H1 (cell line): ENCODE measurements at regions not wholly inside any gene's neighbourhood (a gene's known extent, or its start where the extent isn't known, plus 50 kb on each side); places are given as distances from the start of the nearest gene placed in this dataset.
A peak's percentile ranks its signal among the peaks of the same experiment; 100 is the strongest.

ENCODE experiments used
- CTCF ChIA-PET: fragments of 300-600 bp; sonication (Branson Sonifier 250); formaldehyde crosslinking; loops from one replicate; lab custom pipeline; 2021; ENCODE audit not compliant: partially characterized antibody; lab: Charles Lee
- POLR2A ChIA-PET: fragments of 300-600 bp; sonication (Branson Sonifier 250); formaldehyde crosslinking; loops from one replicate; lab custom pipeline; 2021; ENCODE audit warnings: inconsistent platforms; ENCODE audit not compliant: partially characterized antibody; lab: Charles Lee
- DNase-seq, 2 experiments: peaks; one replicate each; pipeline versions ENCODE4 v3.0.0 to v3.0.0-alpha.2; 2010 to 2022; ENCODE audit warnings: low spot score in 2 of 2, low read depth in 1 of 2, mixed read lengths in 1 of 2
- FAIRE-seq: peaks from 2 replicates; lab custom pipeline; 2011; peaks lifted over from hg19 to GRCh38; lab: Jason Lieb, UNC
- H2AFZ ChIP-seq: 2 replicates; pipeline ENCODE4 v1.8.1; 2012; ENCODE audit warnings: low read length, inconsistent platforms
- H2AK5ac ChIP-seq: 2 replicates; pipeline ENCODE4 v1.6.1; 2013; ENCODE audit warnings: low read depth, low read length
- H2BK120ac ChIP-seq: replicated peaks from 2 replicates; pipeline ENCODE3; 2013; ENCODE audit warnings: low read depth, low read length, inconsistent platforms
- H2BK12ac ChIP-seq: 2 replicates; pipeline ENCODE4 v1.6.1; 2013; ENCODE audit warnings: low read depth, low read length
- H2BK15ac ChIP-seq: 2 replicates; pipeline ENCODE4 v1.6.1; 2013; ENCODE audit warnings: low read length
- H2BK20ac ChIP-seq: 2 replicates; pipeline ENCODE4 v1.6.1; 2013; ENCODE audit warnings: low read length
- H2BK5ac ChIP-seq: 2 replicates; pipeline ENCODE4 v1.6.1; 2013; ENCODE audit warnings: low read depth, low read length
- H3K14ac ChIP-seq: 2 replicates; pipeline ENCODE4 v1.6.1; 2013; ENCODE audit warnings: inconsistent platforms; ENCODE audit not compliant: insufficient read length
- H3K18ac ChIP-seq: 2 replicates; pipeline ENCODE4 v1.6.1; 2013; ENCODE audit warnings: low read length; ENCODE audit errors: extremely low read depth
- H3K23ac ChIP-seq: 2 replicates; pipeline ENCODE4 v1.6.1; 2013; ENCODE audit warnings: inconsistent platforms; ENCODE audit not compliant: insufficient read length
- H3K23me2 ChIP-seq: 2 replicates; pipeline ENCODE4 v1.6.1; 2013; ENCODE audit warnings: low read depth, low read length
- H3K27ac ChIP-seq: 2 replicates; pipeline ENCODE4 v1.6.1; 2011; ENCODE audit warnings: low read depth, low read length, inconsistent platforms
- H3K27me3 ChIP-seq, 4 experiments: replicated peaks in 1 of 4; 1 replicate in 1 of 4; 2 replicates in 3 of 4; pipeline versions ENCODE4 v1.6.1 to v1.8.1; 2011 to 2013; ENCODE audit warnings: low read length in 3 of 4, mild to moderate bottlenecking in 3 of 4, inconsistent platforms in 2 of 4, mixed read lengths in 2 of 4, moderate library complexity in 1 of 4; ENCODE audit not compliant: control insufficient read depth in 3 of 4, insufficient read depth in 3 of 4; ENCODE audit errors: extremely low read depth in 1 of 4
- H3K36me3 ChIP-seq, 4 experiments: 2 replicates each; pipeline versions ENCODE4 v1.6.1 to v1.8.1; 2011 to 2013; ENCODE audit warnings: mild to moderate bottlenecking in 4 of 4, low read length in 3 of 4, moderate library complexity in 2 of 4, control low read depth in 1 of 4, inconsistent platforms in 1 of 4; ENCODE audit not compliant: insufficient read depth in 4 of 4, control insufficient read depth in 2 of 4
- H3K4ac ChIP-seq: replicated peaks from 2 replicates; pipeline ENCODE3; 2013; ENCODE audit warnings: low read length, low read depth, mixed read lengths, inconsistent platforms; ENCODE audit not compliant: insufficient read length
- H3K4me1 ChIP-seq, 4 experiments: replicated peaks in 1 of 4; 1 replicate in 1 of 4; 2 replicates in 3 of 4; pipeline versions ENCODE4 v1.6.1 to v1.8.1; 2011 to 2013; ENCODE audit warnings: low read length in 3 of 4, inconsistent platforms in 2 of 4, mixed read lengths in 1 of 4; ENCODE audit not compliant: insufficient read depth in 4 of 4, control insufficient read depth in 3 of 4
- H3K4me2 ChIP-seq, 2 experiments: 2 replicates each; pipeline versions ENCODE4 v1.6.1 to v1.8.1; 2011 to 2013; ENCODE audit warnings: low read depth in 2 of 2, low read length in 2 of 2, control low read depth in 1 of 2, inconsistent platforms in 1 of 2, mild to moderate bottlenecking in 1 of 2; ENCODE audit not compliant: insufficient read depth in 1 of 2
- H3K4me3 ChIP-seq, 4 experiments: fragments of 200-600, 300-600 bp in 1 of 4; sonication (generic), shearing (Covaris generic), sonication (Bioruptor Twin) in 1 of 4; 2 replicates each; pipeline versions ENCODE4 v1.5.1 to v1.8.1; 2011 to 2016; ENCODE audit warnings: low read length in 4 of 4, low read depth in 3 of 4, control low read depth in 2 of 4, inconsistent platforms in 2 of 4, mild to moderate bottlenecking in 2 of 4, mixed read lengths in 1 of 4, moderate library complexity in 1 of 4; ENCODE audit not compliant: insufficient read depth in 2 of 4; ENCODE audit errors: extremely low read depth in 1 of 4
- H3K56ac ChIP-seq: replicated peaks from 2 replicates; pipeline ENCODE3; 2013; ENCODE audit warnings: low read depth, mild to moderate bottlenecking, mixed read lengths, low read length, inconsistent platforms; ENCODE audit not compliant: insufficient read length
- H3K79me1 ChIP-seq: 2 replicates; pipeline ENCODE4 v1.6.1; 2013; ENCODE audit warnings: low read depth, low read length, control low read depth
- H3K79me2 ChIP-seq, 2 experiments: 2 replicates each; pipeline versions ENCODE4 v1.6.1 to v1.8.1; 2012 to 2013; ENCODE audit warnings: low read length in 2 of 2, mild to moderate bottlenecking in 2 of 2, inconsistent platforms in 1 of 2; ENCODE audit not compliant: insufficient read depth in 2 of 2, control insufficient read depth in 1 of 2
- H3K9ac ChIP-seq, 4 experiments: replicated peaks in 1 of 4; 1 replicate in 1 of 4; 2 replicates in 3 of 4; pipeline versions ENCODE4 v1.6.1 to v1.8.1; 2011 to 2013; ENCODE audit warnings: low read depth in 3 of 4, low read length in 3 of 4, control low read depth in 2 of 4, mild to moderate bottlenecking in 2 of 4, moderate library complexity in 2 of 4, inconsistent platforms in 1 of 4; ENCODE audit errors: extremely low read depth in 1 of 4
- H3K9me3 ChIP-seq, 2 experiments: 2 replicates each; pipeline versions ENCODE4 v1.6.1 to v1.8.1; 2012 to 2013; ENCODE audit warnings: mild to moderate bottlenecking in 2 of 2, moderate library complexity in 2 of 2, control low read depth in 1 of 2, inconsistent platforms in 1 of 2, low read depth in 1 of 2, low read length in 1 of 2, mixed read lengths in 1 of 2; ENCODE audit not compliant: insufficient read depth in 2 of 2
- H4K20me1 ChIP-seq, 2 experiments: replicated peaks in 1 of 2; 2 replicates each; pipeline versions ENCODE3 to v1.8.1; 2011 to 2013; ENCODE audit warnings: inconsistent platforms in 2 of 2, low read length in 2 of 2, mild to moderate bottlenecking in 1 of 2; ENCODE audit not compliant: insufficient read depth in 2 of 2, control insufficient read depth in 1 of 2
- H4K5ac ChIP-seq: 2 replicates; pipeline ENCODE4 v1.6.1; 2013; ENCODE audit warnings: low read length, low read depth, mixed read lengths, inconsistent platforms; ENCODE audit not compliant: insufficient read length
- H4K8ac ChIP-seq: 2 replicates; pipeline ENCODE4 v1.8.0; 2013; ENCODE audit warnings: mild to moderate bottlenecking, moderate library complexity, low read length, inconsistent platforms; ENCODE audit not compliant: insufficient read depth; ENCODE audit errors: extremely low read depth
- H4K91ac ChIP-seq: replicated peaks from 2 replicates; pipeline ENCODE3; 2013; ENCODE audit warnings: low read length, mixed read lengths, inconsistent platforms; ENCODE audit not compliant: insufficient read length
- ATF2 ChIP-seq: IDR thresholded peaks from 2 replicates; pipeline ENCODE4 v1.6.1; 2012; ENCODE audit warnings: low read length, inconsistent platforms
- BACH1 ChIP-seq: IDR thresholded peaks from 2 replicates; pipeline ENCODE4 v1.6.1; 2012; ENCODE audit warnings: low read length, improper control_type of control experiment
- E2F6 ChIP-seq: IDR thresholded peaks from 2 replicates; pipeline ENCODE4 v1.6.1; 2012; ENCODE audit warnings: inconsistent platforms
- GABPA ChIP-seq: IDR thresholded peaks from 2 replicates; pipeline ENCODE4 v1.6.1; 2011; ENCODE audit warnings: mild to moderate bottlenecking, low read length, moderate library complexity, borderline replicate concordance; ENCODE audit not compliant: insufficient read depth
- JUND ChIP-seq: IDR thresholded peaks from 2 replicates; pipeline ENCODE4 v1.6.1; 2011; ENCODE audit warnings: mild to moderate bottlenecking, improper control_type of control experiment, low read length
- KDM1A ChIP-seq: fragments of 200-600, 300-600 bp; sonication (generic); IDR thresholded peaks from 2 replicates; pipeline ENCODE4 v1.7.1; 2016; ENCODE audit warnings: mild to moderate bottlenecking, low read length, borderline replicate concordance
- POLR2AphosphoS5 ChIP-seq: IDR thresholded peaks from 2 replicates; pipeline ENCODE4 v1.6.1; 2011; ENCODE audit warnings: low read depth, low read length
- RBBP5 ChIP-seq: IDR thresholded peaks from 2 replicates; pipeline ENCODE4 v1.7.1; 2012; ENCODE audit warnings: low read depth, mild to moderate bottlenecking, inconsistent platforms, low read length, moderate library complexity, borderline replicate concordance
- RFX5 ChIP-seq: IDR thresholded peaks from 2 replicates; pipeline ENCODE4 v1.6.1; 2011; ENCODE audit warnings: low read depth, low read length, improper control_type of control experiment, borderline replicate concordance
- SP2 ChIP-seq: IDR thresholded peaks from 2 replicates; pipeline ENCODE4 v1.6.1; 2012; ENCODE audit warnings: mild to moderate bottlenecking, low read length, inconsistent platforms
- SRF ChIP-seq: IDR thresholded peaks from 2 replicates; pipeline ENCODE4 v1.6.1; 2011; ENCODE audit warnings: mild to moderate bottlenecking, low read depth, low read length, moderate library complexity
- WGBS, 2 experiments: shearing (Covaris generic) in 1 of 2; methylation state at CpG; one replicate each; pipeline versions ENCODE4 v1.1.6 to v1.1.7; 2013 to 2015; ENCODE audit warnings: low lambda C conversion rate in 2 of 2, mixed read lengths in 2 of 2, inconsistent platforms in 1 of 2, low coverage in 1 of 2, missing lambda C conversion rate in 1 of 2; ENCODE audit not compliant: insufficient replicate concordance in 2 of 2, insufficient coverage in 1 of 2, insufficient read length in 1 of 2; ENCODE audit errors: extremely low coverage in 1 of 2, missing lambda C conversion rate in 1 of 2; 5-methylcytosine and 5-hydroxymethylcytosine counted together

DNA sequence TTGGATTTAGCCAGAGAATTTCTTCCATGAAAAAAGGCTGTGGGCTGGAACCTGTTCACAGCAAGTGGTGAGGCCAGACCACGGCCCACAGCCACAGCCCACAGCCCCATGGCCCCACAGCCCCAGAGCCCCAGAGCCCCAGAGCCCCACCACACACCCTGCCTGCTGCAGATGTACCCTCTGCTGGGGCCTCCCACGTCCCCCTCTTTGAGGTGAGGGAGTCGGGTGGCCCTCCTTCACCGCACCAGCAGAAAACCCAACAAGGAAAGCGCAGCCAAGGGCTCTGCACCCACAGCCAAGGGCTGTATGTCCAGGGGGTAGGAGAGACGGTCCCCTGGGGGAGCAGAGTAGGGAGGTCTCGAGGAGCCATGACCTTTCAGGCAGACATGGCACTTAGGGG is 327.5 kb upstream of the DIO3 start:
- peaks cover 0 to 3% of the 10 kb centered on the region in 2 experiments for H4K20me1 ChIP-seq
- H2BK20ac ChIP-seq: no peak overlapping the region
- TF ChIP-seq RFX5: no peak
- TF ChIP-seq POLR2AphosphoS5: no peak
- TF ChIP-seq BACH1: no peak
- TF ChIP-seq JUND: no peak
- TF ChIP-seq SRF: no peak
- no peak for TF ChIP-seq GABPA
- TF ChIP-seq E2F6: no peak
- no peak for TF ChIP-seq RBBP5
- no peak for TF ChIP-seq SP2
- TF ChIP-seq ATF2: no peak
- no peak for TF ChIP-seq KDM1A
- no peak overlapping the region for H3K14ac ChIP-seq
- H3K4ac ChIP-seq: no peak overlapping the region
- H3K9ac ChIP-seq: no peak overlapping the region
- no peaks in the 10 kb centered on the region for H3K79me2 ChIP-seq
- 0 out of 2 replicates have a peak overlapping the region, but pooled peaks have one; percentile 31 for H2BK15ac ChIP-seq
- no peak overlapping the region for H2BK5ac ChIP-seq
- no peak overlapping the region for H4K91ac ChIP-seq
- no peak overlapping the region for H4K5ac ChIP-seq
- H3K27ac ChIP-seq: no peak overlapping the region
- H3K23me2 ChIP-seq: no peaks in the 10 kb centered on the region
- H2BK120ac ChIP-seq: no peak overlapping the region
- FAIRE-seq (no peak), DNase-seq (no peak)
- H3K4me1 ChIP-seq: peaks cover 0 to 6% (median 0%) of the 10 kb centered on the region in 4 experiments; a peak in 3 of 7 replicates
- peak overlapping the region; percentile 68; the same call in 1 of the 2 replicates for H2BK12ac ChIP-seq
- no peak overlapping the region for H2AK5ac ChIP-seq
- H3K36me3 ChIP-seq: no peaks in the 10 kb centered on the region
- peak overlapping the region; percentile 57; the same call in 1 of the 2 replicates for H4K8ac ChIP-seq
- no peak overlapping the region for H3K4me2 ChIP-seq
- CTCF ChIA-PET: interaction anchor here (0.5 to 4.7 kb wide), 12 partner anchors 8 to 327 kb away, joined by 3 to 24 read pairs (median 4); no protein-coding TSS in a partner anchor
- 89% methylated on average over 3 of the region's 7 CpGs; no CpG with 5 or more reads in 1 of the 2 experiments for WGBS, 2 experiments
- no peak overlapping the region for H2AFZ ChIP-seq
- no peaks in the 10 kb centered on the region; a peak in 1 of 7 replicates for H3K27me3 ChIP-seq
- H3K23ac ChIP-seq: no peak overlapping the region
- no peaks in the 10 kb centered on the region for H3K79me1 ChIP-seq
- H3K18ac ChIP-seq: no peak overlapping the region
- no peak overlapping the region for H3K56ac ChIP-seq
- H3K4me3 ChIP-seq: no peak overlapping the region
- POLR2A ChIA-PET: no interaction called here
- H3K9me3 ChIP-seq: no peaks in the 10 kb centered on the region
